Endothelial cell of umbilical vein (primary cell): ENCODE measurements at regions not wholly inside any gene's neighbourhood (a gene's known extent, or its start where the extent isn't known, plus 50 kb on each side); places are given as distances from the start of the nearest gene placed in this dataset.
A peak's percentile ranks its signal among the peaks of the same experiment; 100 is the strongest.

Source experiments
- BruUV-seq: library from RNA; stranded (reverse); fragments of 400-500 nt; replicated peaks from 2 replicates; lab custom pipeline; 2021; lab: Mats Ljungman, UMichigan
- CTCF ChIA-PET: fragments of 300-600, 350-600 bp; sonication (Branson Sonifier 250); formaldehyde crosslinking; loops from one replicate; lab custom pipeline; 2021; ENCODE audit warnings: antibody characterized with exemption, inconsistent platforms; lab: Charles Lee
- POLR2A ChIA-PET: fragments of 300-600, 350-600 bp; sonication (Branson Sonifier 250); formaldehyde crosslinking; loops from one replicate; lab custom pipeline; 2021; ENCODE audit warnings: antibody characterized with exemption, inconsistent platforms; lab: Charles Lee
- DNase-seq: peaks from one replicate; pipeline ENCODE4 v3.0.0-alpha.2; 2011; ENCODE audit warnings: low read depth, low spot score
- FAIRE-seq: peaks from 2 replicates; lab custom pipeline; 2011; peaks lifted over from hg19 to GRCh38; lab: Jason Lieb, UNC
- H2AFZ ChIP-seq: 2 replicates; pipeline ENCODE4 v1.6.0; 2012; ENCODE audit warnings: low read depth, low read length, control low read depth, inconsistent platforms
- H3K27ac ChIP-seq: 2 replicates; pipeline ENCODE4 v1.5.1; 2011; ENCODE audit warnings: low read depth, mild to moderate bottlenecking, control low read depth, low read length, moderate library complexity; ENCODE audit not compliant: insufficient read depth
- H3K27me3 ChIP-seq, 2 experiments: 2 replicates each; pipeline versions ENCODE4 v1.6.0 to v1.6.1; 2011; ENCODE audit warnings: low read length in 2 of 2, mixed read lengths in 1 of 2; ENCODE audit not compliant: control insufficient read depth in 2 of 2, insufficient read depth in 2 of 2
- H3K36me3 ChIP-seq, 2 experiments: 2 replicates in 1 of 2; 3 replicates in 1 of 2; pipeline ENCODE4 v1.5.1; 2011; ENCODE audit warnings: low read length in 2 of 2, mild to moderate bottlenecking in 1 of 2, moderate library complexity in 1 of 2; ENCODE audit not compliant: control insufficient read depth in 2 of 2, insufficient read depth in 2 of 2; ENCODE audit errors: extremely low read depth in 1 of 2
- H3K4me1 ChIP-seq: 3 replicates; pipeline ENCODE4 v1.5.1; 2011; ENCODE audit warnings: mild to moderate bottlenecking, low read length; ENCODE audit not compliant: control insufficient read depth, insufficient read depth; ENCODE audit errors: extremely low read depth
- H3K4me2 ChIP-seq: 2 replicates; pipeline ENCODE4 v1.6.1; 2011; ENCODE audit warnings: low read length, control low read depth, mixed read lengths; ENCODE audit not compliant: insufficient read depth
- H3K4me3 ChIP-seq, 3 experiments: fragments of 200-600 bp in 1 of 3; sonication (generic), shearing (Covaris generic) in 1 of 3; replicated peaks in 1 of 3; 2 replicates each; pipeline ENCODE4 v1.5.1; 2011 to 2016; ENCODE audit warnings: control low read depth in 3 of 3, low read length in 3 of 3, mild to moderate bottlenecking in 2 of 3, inconsistent platforms in 1 of 3, low read depth in 1 of 3, moderate library complexity in 1 of 3; ENCODE audit not compliant: insufficient read depth in 1 of 3
- H3K79me2 ChIP-seq: 2 replicates; pipeline ENCODE4 v1.6.0; 2012; ENCODE audit warnings: low read length, inconsistent platforms; ENCODE audit not compliant: control insufficient read depth, insufficient read depth
- H3K9ac ChIP-seq: replicated peaks from 2 replicates; pipeline ENCODE3; 2011; ENCODE audit warnings: low read length, control low read depth; ENCODE audit not compliant: insufficient read depth; ENCODE audit errors: extremely low read depth
- H3K9me1 ChIP-seq: replicated peaks from 3 replicates; pipeline ENCODE4 v1.6.0; 2011; ENCODE audit warnings: mild to moderate bottlenecking, low read length; ENCODE audit not compliant: control insufficient read depth, insufficient read depth; ENCODE audit errors: extremely low read depth
- H3K9me3 ChIP-seq: replicated peaks from 2 replicates; pipeline ENCODE4 v1.5.1; 2012; ENCODE audit warnings: low read length, inconsistent platforms; ENCODE audit not compliant: control insufficient read depth, insufficient read depth
- H4K20me1 ChIP-seq: replicated peaks from 2 replicates; pipeline ENCODE3; 2011; ENCODE audit warnings: mild to moderate bottlenecking, low read length; ENCODE audit not compliant: control insufficient read depth, insufficient read depth; ENCODE audit errors: extremely low read depth
- EZH2 ChIP-seq: IDR thresholded peaks from 2 replicates; pipeline ENCODE4 v1.6.1; 2012; ENCODE audit warnings: borderline replicate concordance, low read depth, mild to moderate bottlenecking, moderate library complexity, low read length, inconsistent platforms; ENCODE audit not compliant: severe bottlenecking
- FOS ChIP-seq: IDR thresholded peaks from 2 replicates; pipeline ENCODE4 v1.6.1; 2011; ENCODE audit warnings: mild to moderate bottlenecking, low read length, moderate library complexity, borderline replicate concordance; ENCODE audit not compliant: insufficient read depth
- GATA2 ChIP-seq: IDR thresholded peaks from 2 replicates; pipeline ENCODE4 v1.7.0; 2011; ENCODE audit warnings: low read depth, mild to moderate bottlenecking, moderate library complexity, mixed read lengths, low read length; ENCODE audit not compliant: insufficient read length, insufficient read depth
- JUN ChIP-seq: IDR thresholded peaks from 2 replicates; pipeline ENCODE4 v1.6.1; 2011; ENCODE audit warnings: borderline replicate concordance, low read depth; ENCODE audit not compliant: insufficient read length, insufficient read depth
- MYC ChIP-seq: IDR thresholded peaks from one replicate; pipeline ENCODE4 v1.6.1; 2011; ENCODE audit warnings: mild to moderate bottlenecking, low read depth, low read length
- dilution Hi-C: fragments of 300-500 bp; cut with MboI; formaldehyde crosslinking; loops from one replicate; pipeline ENCODE4 v1.15.0; 2019; ENCODE audit warnings: low sequenced_read_pairs; ENCODE audit not compliant: extremely low pct_ligation_motif_present
- intact Hi-C: fragments of 100-400 bp; cut with micrococcal nuclease; formaldehyde crosslinking; loops from one replicate; pipeline ENCODE4 v1.10.0; 2022
- TF ChIP-seq, protein P1 (sequence below): IDR thresholded peaks from 2 replicates; pipeline ENCODE4 v1.6.1; 2011; ENCODE audit not compliant: insufficient read depth, insufficient read length

DNA sequence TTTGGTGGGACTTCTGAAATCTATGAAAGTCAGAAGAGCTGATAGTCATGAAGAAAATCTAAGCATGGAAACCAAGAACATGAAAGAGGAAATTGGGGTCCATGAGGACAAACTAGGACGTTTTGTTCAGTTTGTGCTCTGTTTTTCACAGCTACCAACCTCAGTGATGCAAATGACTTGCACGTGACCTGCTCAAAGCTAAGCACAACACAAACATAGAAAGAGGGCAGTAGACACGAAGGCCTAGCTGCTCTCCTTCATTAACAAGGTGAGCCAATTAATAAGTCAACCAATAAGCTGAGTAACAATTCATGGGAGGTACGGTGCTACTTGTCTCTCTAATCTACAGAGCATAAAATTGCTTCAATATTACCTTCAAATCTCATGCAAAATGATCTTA lies 684.1 kb downstream of the TRAM1L1 start:
- no peak overlapping the region for H3K4me2 ChIP-seq
- CTCF ChIA-PET = no interaction called here
- DNase-seq (no peak), FAIRE-seq (no peak)
- no peak overlapping the region for H3K9ac ChIP-seq
- H3K9me3 ChIP-seq = no peaks in the 10 kb centered on the region
- H2AFZ ChIP-seq = peak overlapping the region; percentile 16
- no TSS peak for BruUV-seq
- no peaks in the 10 kb centered on the region for H3K4me1 ChIP-seq
- H4K20me1 ChIP-seq = no peaks in the 10 kb centered on the region
- no peaks in the 10 kb centered on the region for H3K36me3 ChIP-seq
- intact Hi-C loops = no loop called here
- POLR2A ChIA-PET = no interaction called here
- no peaks in the 10 kb centered on the region for H3K79me2 ChIP-seq
- dilution Hi-C loops = no loop called here
- H3K4me3 ChIP-seq = no peak overlapping the region
- no peak for TF ChIP-seq GATA2
- TF ChIP-seq FOS = no peak
- no peak for TF ChIP-seq EZH2
- no peaks in the 10 kb centered on the region for H3K9me1 ChIP-seq
- H3K27ac ChIP-seq = no peak overlapping the region
- H3K27me3 ChIP-seq = no peaks in the 10 kb centered on the region

DNA sequence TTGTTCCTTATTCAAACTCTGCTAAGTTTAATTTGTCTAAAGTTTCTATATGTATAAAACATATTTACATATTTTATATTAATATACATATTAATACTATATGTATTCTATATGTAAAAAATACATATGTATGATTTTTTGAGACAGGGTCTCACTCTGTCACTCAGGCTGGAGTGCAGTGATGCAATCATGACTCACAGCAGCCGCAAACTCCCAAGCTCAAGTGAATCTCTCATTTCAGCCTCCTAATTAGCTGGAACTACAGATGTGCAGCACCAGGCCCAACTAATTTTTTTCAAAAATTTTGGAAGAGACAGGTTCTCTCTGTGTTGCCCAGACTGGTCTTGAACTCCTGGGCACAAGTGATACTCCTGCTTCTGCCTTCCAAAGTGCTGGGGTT lies 684.9 kb downstream of the TRAM1L1 start:
- Histone ChIP-seq H3K36me3 (no peaks in the 10 kb centered on the region), H3K9me3 (no peaks in the 10 kb centered on the region), H3K4me2 (no peak overlapping the region), H3K4me1 (no peaks in the 10 kb centered on the region), H3K9ac (no peak overlapping the region), H3K27me3 (no peaks in the 10 kb centered on the region), H3K9me1 (no peaks in the 10 kb centered on the region), H3K4me3 (no peak overlapping the region), H4K20me1 (no peaks in the 10 kb centered on the region), H3K27ac (no peak overlapping the region), H3K79me2 (no peaks in the 10 kb centered on the region), H2AFZ (no peak overlapping the region)
- intact Hi-C loops = no loop called here
- TF ChIP-seq FOS = no peak
- no peak for TF ChIP-seq GATA2
- TF ChIP-seq, protein P1, sequence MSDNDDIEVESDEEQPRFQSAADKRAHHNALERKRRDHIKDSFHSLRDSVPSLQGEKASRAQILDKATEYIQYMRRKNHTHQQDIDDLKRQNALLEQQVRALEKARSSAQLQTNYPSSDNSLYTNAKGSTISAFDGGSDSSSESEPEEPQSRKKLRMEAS = no peak
- no peak for TF ChIP-seq JUN
- no peak for TF ChIP-seq EZH2
- no peak for TF ChIP-seq MYC
- FAIRE-seq = no peak
- ChIA-PET CTCF (interaction anchor here (0.6 kb wide), 2 partner anchors 9 to 291 kb away, joined by 3 read pairs; no protein-coding TSS in a partner anchor), POLR2A (no interaction called here)
- dilution Hi-C loops = no loop called here
- no TSS peak for BruUV-seq
- DNase-seq = no peak
